NCI-H2196 (cell line): ENCODE measurements at regions not wholly inside any gene's neighbourhood (a gene's known extent, or its start where the extent isn't known, plus 50 kb on each side); places are given as distances from the start of the nearest gene placed in this dataset.

Experiments
- DNase-seq: peaks from one replicate; lab custom pipeline; 2025; ENCODE audit not compliant: unreplicated experiment; lab: John Stamatoyannopoulos, UW

- no peak for DNase-seq
Observed at GRCh38 chr10:106473129-106473685, 691.3 kb downstream of the SORCS1 start.

GRCh38 chr10:106467506-106467905, 697.0 kb downstream of the SORCS1 start:
- DNase-seq, result no peak

- DNase-seq, result no peak
Observed at GRCh38 chr10:106457522-106457921, 707.0 kb downstream of the SORCS1 start.

- DNase-seq, result no peak
Observed at GRCh38 chr10:106454233-106454632, 710.3 kb downstream of the SORCS1 start.

- no peak for DNase-seq
Observed at GRCh38 chr10:106450966-106451365, 713.5 kb downstream of the SORCS1 start.

- DNase-seq, result no peak
Observed at GRCh38 chr10:106446920-106447319, 717.6 kb downstream of the SORCS1 start.

- no peak for DNase-seq
Observed at GRCh38 chr10:106442223-106442622, 722.3 kb downstream of the SORCS1 start.

GRCh38 chr10:106440767-106441166, 723.7 kb downstream of the SORCS1 start:
- no peak for DNase-seq

- no peak for DNase-seq
Observed at GRCh38 chr10:106440355-106440754, 724.2 kb downstream of the SORCS1 start.

GRCh38 chr10:106439366-106439765, 725.1 kb downstream of the SORCS1 start:
- DNase-seq, result no peak

GRCh38 chr10:106438386-106438785, 726.1 kb downstream of the SORCS1 start:
- no peak for DNase-seq

- no peak for DNase-seq
Observed at GRCh38 chr10:106436123-106436715, 728.3 kb downstream of the SORCS1 start.

- DNase-seq, result no peak
Observed at GRCh38 chr10:106435081-106435480, 729.4 kb downstream of the SORCS1 start.

- DNase-seq, result no peak
Observed at GRCh38 chr10:106424981-106425380, 739.5 kb downstream of the SORCS1 start.

GRCh38 chr10:106424054-106424453, 740.5 kb downstream of the SORCS1 start:
- DNase-seq, result no peak

- no peak for DNase-seq
Observed at GRCh38 chr10:106410331-106410730, 754.2 kb downstream of the SORCS1 start.

GRCh38 chr10:106405141-106405540, 759.4 kb downstream of the SORCS1 start:
- DNase-seq, result no peak

- no peak for DNase-seq
Observed at GRCh38 chr10:106402458-106402857, 762.0 kb downstream of the SORCS1 start.

- no peak for DNase-seq
Observed at GRCh38 chr10:106401967-106402366, 762.5 kb downstream of the SORCS1 start.

- DNase-seq, result no peak
Observed at GRCh38 chr10:106401161-106401560, 763.3 kb downstream of the SORCS1 start.

GRCh38 chr10:106399112-106399511, 765.4 kb downstream of the SORCS1 start:
- no peak for DNase-seq

- DNase-seq, result no peak
Observed at GRCh38 chr10:106396192-106396591, 768.3 kb downstream of the SORCS1 start.
